SU-DHL-6 (cell line): ENCODE measurements at regions not wholly inside any gene's neighbourhood (a gene's known extent, or its start where the extent isn't known, plus 50 kb on each side); places are given as distances from the start of the nearest gene placed in this dataset.

Experiments used
- EZH2phosphoT487 ChIP-seq: fragments of 200-600 bp; sonication (generic), shearing (Covaris generic); conservative IDR thresholded peaks from 2 replicates; pipeline ENCODE4 v1.6.1; 2018; ENCODE audit warnings: mild to moderate bottlenecking, antibody characterized with exemption, low read length, moderate library complexity, mixed read lengths
- TF ChIP-seq, protein P1 (sequence below): fragments of 200-600 bp; sonication (generic); IDR thresholded peaks from one replicate; pipeline ENCODE4 v1.5.1; 2017; ENCODE audit warnings: antibody characterized with exemption, mild to moderate bottlenecking, low read length, moderate library complexity; ENCODE audit not compliant: insufficient read depth, poor library complexity, severe bottlenecking

GRCh38 chr13:60328073-60328472 is 68.9 kb upstream of the TDRD3 start:
- TF ChIP-seq, protein P1, sequence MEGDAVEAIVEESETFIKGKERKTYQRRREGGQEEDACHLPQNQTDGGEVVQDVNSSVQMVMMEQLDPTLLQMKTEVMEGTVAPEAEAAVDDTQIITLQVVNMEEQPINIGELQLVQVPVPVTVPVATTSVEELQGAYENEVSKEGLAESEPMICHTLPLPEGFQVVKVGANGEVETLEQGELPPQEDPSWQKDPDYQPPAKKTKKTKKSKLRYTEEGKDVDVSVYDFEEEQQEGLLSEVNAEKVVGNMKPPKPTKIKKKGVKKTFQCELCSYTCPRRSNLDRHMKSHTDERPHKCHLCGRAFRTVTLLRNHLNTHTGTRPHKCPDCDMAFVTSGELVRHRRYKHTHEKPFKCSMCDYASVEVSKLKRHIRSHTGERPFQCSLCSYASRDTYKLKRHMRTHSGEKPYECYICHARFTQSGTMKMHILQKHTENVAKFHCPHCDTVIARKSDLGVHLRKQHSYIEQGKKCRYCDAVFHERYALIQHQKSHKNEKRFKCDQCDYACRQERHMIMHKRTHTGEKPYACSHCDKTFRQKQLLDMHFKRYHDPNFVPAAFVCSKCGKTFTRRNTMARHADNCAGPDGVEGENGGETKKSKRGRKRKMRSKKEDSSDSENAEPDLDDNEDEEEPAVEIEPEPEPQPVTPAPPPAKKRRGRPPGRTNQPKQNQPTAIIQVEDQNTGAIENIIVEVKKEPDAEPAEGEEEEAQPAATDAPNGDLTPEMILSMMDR: no peak
- no peak for TF ChIP-seq EZH2phosphoT487
